ENCODE measurements at regions not wholly inside any gene's neighbourhood (a gene's known extent, or its start where the extent isn't known, plus 50 kb on each side); places are given as distances from the start of the nearest gene placed in this dataset.

- TF ChIP-seq POLR2A (IDR thresholded peaks at IDR 0.05; ENCODE audit: low read depth, low read length), result no peak
- TF ChIP-seq TAF1 (IDR thresholded peaks at IDR 0.05; ENCODE audit: low read depth, low read length), result no peak
- no peak for TF ChIP-seq POLR2AphosphoS5 (IDR thresholded peaks at IDR 0.05; ENCODE audit: low read depth, low read length)
- no peak for TF ChIP-seq POU2F2 (IDR thresholded peaks at IDR 0.05; ENCODE audit: low read depth, low read length)
- no peak for TF ChIP-seq SPI1 (IDR thresholded peaks at IDR 0.05; ENCODE audit: low read depth, low read length)
Observed at GRCh38 chr1:29865051-29865450, 628.7 kb downstream of the PTPRU start.
